ENCODE measurements at regions not wholly inside any gene's neighbourhood (a gene's known extent, or its start where the extent isn't known, plus 50 kb on each side); places are given as distances from the start of the nearest gene placed in this dataset.

DNA sequence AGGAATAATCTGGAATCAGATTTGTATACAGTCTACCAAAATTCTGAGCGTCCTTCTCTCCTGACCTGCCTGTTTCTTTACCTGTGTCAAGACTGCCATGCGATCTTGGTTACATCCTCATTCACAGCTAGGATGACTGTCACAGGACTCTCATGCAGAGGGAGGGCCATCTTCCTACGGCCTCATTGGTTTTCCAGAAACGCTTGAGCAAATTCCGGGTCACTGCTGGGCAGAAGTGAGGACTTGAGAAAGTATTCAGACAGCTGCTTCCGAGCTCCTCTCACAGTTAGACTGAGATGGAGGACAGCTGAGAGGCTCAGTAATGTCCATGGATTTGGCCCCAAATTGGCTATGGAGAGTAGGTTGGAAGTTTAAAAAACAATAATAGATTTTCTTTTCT, 94.2 kb downstream of the TFAP2C start:
- H3K4me3 ChIP-seq (ENCODE audit: low read depth, low read length), result no peak overlapping the region
- TF ChIP-seq, protein P1, sequence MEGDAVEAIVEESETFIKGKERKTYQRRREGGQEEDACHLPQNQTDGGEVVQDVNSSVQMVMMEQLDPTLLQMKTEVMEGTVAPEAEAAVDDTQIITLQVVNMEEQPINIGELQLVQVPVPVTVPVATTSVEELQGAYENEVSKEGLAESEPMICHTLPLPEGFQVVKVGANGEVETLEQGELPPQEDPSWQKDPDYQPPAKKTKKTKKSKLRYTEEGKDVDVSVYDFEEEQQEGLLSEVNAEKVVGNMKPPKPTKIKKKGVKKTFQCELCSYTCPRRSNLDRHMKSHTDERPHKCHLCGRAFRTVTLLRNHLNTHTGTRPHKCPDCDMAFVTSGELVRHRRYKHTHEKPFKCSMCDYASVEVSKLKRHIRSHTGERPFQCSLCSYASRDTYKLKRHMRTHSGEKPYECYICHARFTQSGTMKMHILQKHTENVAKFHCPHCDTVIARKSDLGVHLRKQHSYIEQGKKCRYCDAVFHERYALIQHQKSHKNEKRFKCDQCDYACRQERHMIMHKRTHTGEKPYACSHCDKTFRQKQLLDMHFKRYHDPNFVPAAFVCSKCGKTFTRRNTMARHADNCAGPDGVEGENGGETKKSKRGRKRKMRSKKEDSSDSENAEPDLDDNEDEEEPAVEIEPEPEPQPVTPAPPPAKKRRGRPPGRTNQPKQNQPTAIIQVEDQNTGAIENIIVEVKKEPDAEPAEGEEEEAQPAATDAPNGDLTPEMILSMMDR (IDR thresholded peaks at IDR 0.05; ENCODE audit: borderline replicate concordance, insufficient read depth, low read depth, low read length), result no peak

DNA sequence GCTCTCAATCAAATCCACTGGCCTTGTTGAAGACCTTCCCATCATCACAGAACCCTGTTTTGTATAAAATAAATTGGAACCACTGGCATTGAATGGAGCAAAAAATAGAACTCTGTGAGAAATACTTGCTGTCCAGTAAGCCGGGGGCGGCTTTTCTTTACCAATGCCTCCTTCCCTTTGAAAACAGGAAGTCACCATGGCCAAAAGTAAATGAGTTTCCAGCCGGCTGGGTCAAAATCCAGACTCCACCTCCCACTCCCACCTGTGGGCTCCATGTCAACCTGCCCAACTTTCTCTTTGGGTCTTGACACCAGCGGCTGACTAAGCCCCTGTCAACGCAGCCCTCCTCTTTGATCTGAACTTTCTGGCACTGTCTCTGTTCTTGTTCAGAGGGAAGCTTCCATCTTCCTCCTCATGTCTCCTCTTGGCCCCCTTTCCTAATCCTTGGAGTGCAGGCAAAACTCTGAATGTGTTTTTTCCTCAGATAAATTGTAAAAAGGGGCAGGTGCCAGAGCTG, 95.2 kb downstream of the TFAP2C start:
- TF ChIP-seq, protein P1 (IDR thresholded peaks at IDR 0.05; ENCODE audit: borderline replicate concordance, insufficient read depth, low read depth, low read length), result no peak

DNA sequence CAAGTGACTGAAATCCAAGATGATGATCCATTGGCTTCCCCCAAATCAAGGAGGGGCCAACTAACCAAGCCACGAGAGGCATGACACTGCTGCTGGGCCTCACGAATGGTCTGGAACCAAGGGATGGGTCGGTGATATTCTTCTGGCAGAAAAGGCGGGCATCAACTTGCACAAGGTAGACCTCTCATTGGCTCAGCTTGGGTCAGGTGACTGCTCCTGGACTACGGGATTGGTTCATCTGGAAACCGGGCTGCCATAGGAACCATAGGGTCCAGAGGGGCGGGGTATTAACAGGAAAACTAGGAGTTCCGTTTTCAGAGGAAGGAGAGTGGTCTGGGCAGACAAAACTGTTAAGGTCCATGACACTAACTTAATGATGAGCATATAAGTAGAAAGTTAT, 100.9 kb downstream of the TFAP2C start:
- H3K4me3 ChIP-seq (ENCODE audit: low read depth, low read length), result no peak overlapping the region
- TF ChIP-seq, protein P1 (IDR thresholded peaks at IDR 0.05; ENCODE audit: borderline replicate concordance, insufficient read depth, low read depth, low read length), result no peak

More for the DNA sequence above, 95.2 kb downstream of the TFAP2C start:
- no peak overlapping the region for H3K4me3 ChIP-seq (ENCODE audit: low read depth, low read length)

DNA sequence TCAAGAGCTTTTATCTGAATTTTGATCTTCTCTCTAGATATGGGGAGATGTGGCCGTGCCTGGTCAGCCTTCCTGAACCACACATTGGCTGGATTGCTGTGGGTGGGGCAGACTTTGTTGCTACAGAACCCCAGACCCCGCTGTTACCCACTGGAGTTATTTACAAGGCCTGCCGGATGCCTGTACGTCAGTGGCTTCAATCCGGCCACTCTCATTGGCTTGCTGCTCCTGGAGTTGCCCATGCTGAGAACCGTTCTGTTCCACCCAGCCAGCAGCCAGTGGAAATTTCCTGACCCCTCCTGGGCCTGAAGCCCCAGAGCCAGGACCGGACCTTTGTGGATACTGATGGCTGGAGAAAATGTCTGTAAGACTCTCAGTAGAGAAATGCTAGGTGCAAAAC, 101.9 kb downstream of the TFAP2C start:
- TF ChIP-seq, protein P1 (IDR thresholded peaks at IDR 0.05; ENCODE audit: borderline replicate concordance, insufficient read depth, low read depth, low read length), result no peak
- H3K4me3 ChIP-seq (ENCODE audit: low read depth, low read length), result no peak overlapping the region

DNA sequence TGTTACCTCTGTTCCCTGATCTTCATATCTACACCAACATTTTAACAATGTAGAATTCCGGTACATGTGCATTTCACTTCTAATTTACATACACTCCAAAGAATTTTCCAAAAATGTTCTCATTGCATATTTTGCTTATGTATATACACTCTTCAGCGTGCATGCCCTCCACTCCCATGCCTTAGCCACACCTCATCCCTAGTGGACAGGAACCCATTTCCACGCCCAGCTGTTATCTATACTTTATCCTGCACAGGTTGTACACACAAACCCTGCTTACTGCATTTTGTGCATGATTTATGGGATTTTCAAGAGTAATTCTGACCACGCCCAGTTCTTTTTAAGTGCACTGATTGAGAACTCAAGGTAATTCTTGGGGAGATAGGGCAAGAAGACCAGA, 102.4 kb downstream of the TFAP2C start:
- no peak overlapping the region for H3K4me3 ChIP-seq (ENCODE audit: low read depth, low read length)
- TF ChIP-seq, protein P1 (IDR thresholded peaks at IDR 0.05; ENCODE audit: borderline replicate concordance, insufficient read depth, low read depth, low read length), result no peak

DNA sequence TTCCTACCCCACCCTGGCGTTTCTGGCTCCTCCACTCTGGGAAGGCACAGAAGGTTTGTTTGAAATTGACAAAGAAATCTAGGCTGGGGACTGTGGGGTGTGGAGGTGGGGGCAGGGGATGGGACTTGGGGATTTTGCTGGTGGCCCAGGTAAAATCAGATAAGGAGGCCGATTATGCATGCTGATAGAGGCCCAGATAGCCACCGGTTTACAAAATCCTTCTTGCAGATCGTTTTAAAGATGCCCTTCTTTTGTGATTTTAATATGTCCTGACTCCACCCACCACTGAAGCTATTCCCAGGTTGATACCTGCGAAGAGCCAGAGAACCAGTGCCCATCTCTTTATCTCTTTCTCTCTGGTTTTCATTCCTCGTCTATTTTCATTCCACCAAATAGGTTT, 104.9 kb downstream of the TFAP2C start:
- H3K4me3 ChIP-seq (ENCODE audit: low read depth, low read length), result no peak overlapping the region
- TF ChIP-seq, protein P1 (IDR thresholded peaks at IDR 0.05; ENCODE audit: borderline replicate concordance, insufficient read depth, low read depth, low read length), result no peak

DNA sequence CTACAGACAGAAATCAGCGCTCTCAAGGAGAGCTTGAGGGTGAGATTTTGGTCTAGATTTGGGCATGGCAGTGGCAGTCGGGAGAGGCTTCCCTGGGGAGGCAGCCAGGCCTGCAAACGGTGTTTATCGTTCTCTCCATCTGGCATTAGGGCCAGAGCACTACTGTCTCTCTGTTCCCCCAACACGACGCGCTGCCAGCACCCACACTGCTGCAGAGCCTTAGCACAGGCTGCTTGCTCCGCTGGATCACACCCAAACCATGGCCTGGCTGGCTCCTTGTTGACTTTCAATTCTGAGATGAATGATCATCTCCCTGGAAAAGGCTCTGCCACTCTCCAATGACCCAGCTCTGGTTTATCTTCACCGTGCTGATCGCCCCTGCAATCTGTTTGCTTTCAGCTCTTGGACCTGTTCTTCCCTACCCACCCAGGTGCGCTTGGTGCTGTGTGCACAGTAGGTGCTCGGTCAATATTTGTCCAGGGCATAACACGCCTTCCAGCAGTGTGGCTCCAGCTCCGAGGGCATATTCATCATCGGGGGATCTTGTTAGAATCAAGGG, 106.1 kb downstream of the TFAP2C start:
- no peak overlapping the region for H3K4me3 ChIP-seq (ENCODE audit: low read depth, low read length)
- TF ChIP-seq, protein P1 (IDR thresholded peaks at IDR 0.05; ENCODE audit: borderline replicate concordance, insufficient read depth, low read depth, low read length), result no peak
